Loucy (cell line): ENCODE measurements at regions not wholly inside any gene's neighbourhood (a gene's known extent, or its start where the extent isn't known, plus 50 kb on each side); places are given as distances from the start of the nearest gene placed in this dataset.

Experiments
- H2AFZ ChIP-seq: fragments of 200-600 bp; sonication (generic); 2 replicates; pipeline ENCODE4 v1.6.0; 2016; ENCODE audit warnings: antibody characterized with exemption, mild to moderate bottlenecking, low read length, moderate library complexity
- H3F3A ChIP-seq: fragments of 200-600 bp; 2 replicates; pipeline ENCODE4 v1.6.0; 2016; ENCODE audit warnings: antibody characterized with exemption, low read depth, mild to moderate bottlenecking
- H3K27me3 ChIP-seq: fragments of 200-600 bp; sonication (generic); 2 replicates; pipeline ENCODE4 v1.6.1; 2014; ENCODE audit warnings: low read length, mild to moderate bottlenecking; ENCODE audit not compliant: insufficient read depth, poor library complexity, severe bottlenecking
- H3K36me3 ChIP-seq: fragments of 200-600 bp; sonication (generic); 2 replicates; pipeline ENCODE4 v1.6.1; 2016; ENCODE audit warnings: low read length; ENCODE audit not compliant: insufficient read depth
- H3K4me1 ChIP-seq: fragments of 200-600 bp; sonication (generic); 2 replicates; pipeline ENCODE4 v1.5.1; 2014; ENCODE audit warnings: low read length, mild to moderate bottlenecking; ENCODE audit not compliant: insufficient read depth, poor library complexity, severe bottlenecking
- H3K4me2 ChIP-seq: fragments of 200-600 bp; sonication (generic); 2 replicates; pipeline ENCODE4 v1.6.0; 2014; ENCODE audit warnings: antibody characterized with exemption, low read length, low read depth, mild to moderate bottlenecking; ENCODE audit not compliant: poor library complexity, severe bottlenecking
- H3K4me3 ChIP-seq: fragments of 200-600 bp; sonication (generic); 2 replicates; pipeline ENCODE4 v1.5.1; 2014; ENCODE audit warnings: low read length, mild to moderate bottlenecking, mixed read lengths; ENCODE audit not compliant: poor library complexity, severe bottlenecking
- H3K79me2 ChIP-seq: fragments of 200-600 bp; sonication (generic); 2 replicates; pipeline ENCODE4 v1.6.1; 2014; ENCODE audit warnings: low read length; ENCODE audit not compliant: insufficient read depth
- H3K9ac ChIP-seq: fragments of 200-600 bp; sonication (generic); 2 replicates; pipeline ENCODE4 v1.6.0; 2014; ENCODE audit warnings: mild to moderate bottlenecking, low read depth, low read length, moderate library complexity; ENCODE audit not compliant: poor library complexity, severe bottlenecking
- H3K9me2 ChIP-seq: fragments of 200-600 bp; sonication (generic); replicated peaks from 2 replicates; pipeline ENCODE4 v1.6.1; 2016; ENCODE audit warnings: low read depth, low read length, mixed read lengths
- H3K9me3 ChIP-seq: fragments of 200-600 bp; sonication (generic); 2 replicates; pipeline ENCODE4 v1.6.1; 2014; ENCODE audit warnings: mild to moderate bottlenecking, antibody characterized with exemption, low read length, low read depth; ENCODE audit not compliant: insufficient read depth
- H4K20me1 ChIP-seq: fragments of 200-600 bp; sonication (generic); 2 replicates; pipeline ENCODE4 v1.6.0; 2014; ENCODE audit warnings: antibody characterized with exemption, low read length, mild to moderate bottlenecking; ENCODE audit not compliant: insufficient read depth, poor library complexity, severe bottlenecking
- EZH2phosphoT487 ChIP-seq: fragments of 200-600 bp; IDR thresholded peaks from 2 replicates; pipeline ENCODE4 v1.6.1; 2018; ENCODE audit warnings: antibody characterized with exemption, mild to moderate bottlenecking, moderate library complexity, borderline replicate concordance
- TF ChIP-seq, protein P1 (sequence below): fragments of 200-600 bp; sonication (generic); conservative IDR thresholded peaks from 2 replicates; pipeline ENCODE4 v1.5.1; 2014; ENCODE audit warnings: mild to moderate bottlenecking, antibody characterized with exemption, low read length

DNA sequence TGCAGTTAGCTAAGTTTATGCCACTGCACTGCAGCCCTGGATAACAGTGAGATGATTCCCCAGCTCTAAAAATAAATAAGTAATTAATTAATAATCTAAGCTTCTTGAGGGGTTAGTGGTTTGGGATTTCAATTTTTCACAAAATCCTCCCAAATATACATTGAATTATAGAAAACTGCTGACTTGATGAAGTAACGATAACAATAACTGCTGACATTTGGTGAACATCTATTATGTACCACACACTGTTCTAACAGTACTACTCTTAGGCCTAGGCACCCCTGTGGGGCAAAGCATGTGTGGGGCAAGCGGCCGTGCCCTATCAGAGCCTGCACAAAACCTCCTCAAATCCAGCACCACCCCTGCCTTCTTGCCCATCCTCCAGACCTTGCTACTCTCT is 245.8 kb upstream of the EPHA4 start:
- no peaks in the 10 kb centered on the region for H3K27me3 ChIP-seq
- no peaks in the 10 kb centered on the region for H3K9me2 ChIP-seq
- H3F3A ChIP-seq = no peaks in the 10 kb centered on the region
- H3K79me2 ChIP-seq = no peaks in the 10 kb centered on the region
- H3K36me3 ChIP-seq = no peaks in the 10 kb centered on the region
- no peak overlapping the region for H3K4me3 ChIP-seq
- no peak overlapping the region for H2AFZ ChIP-seq
- H3K9ac ChIP-seq = no peak overlapping the region
- TF ChIP-seq, protein P1, sequence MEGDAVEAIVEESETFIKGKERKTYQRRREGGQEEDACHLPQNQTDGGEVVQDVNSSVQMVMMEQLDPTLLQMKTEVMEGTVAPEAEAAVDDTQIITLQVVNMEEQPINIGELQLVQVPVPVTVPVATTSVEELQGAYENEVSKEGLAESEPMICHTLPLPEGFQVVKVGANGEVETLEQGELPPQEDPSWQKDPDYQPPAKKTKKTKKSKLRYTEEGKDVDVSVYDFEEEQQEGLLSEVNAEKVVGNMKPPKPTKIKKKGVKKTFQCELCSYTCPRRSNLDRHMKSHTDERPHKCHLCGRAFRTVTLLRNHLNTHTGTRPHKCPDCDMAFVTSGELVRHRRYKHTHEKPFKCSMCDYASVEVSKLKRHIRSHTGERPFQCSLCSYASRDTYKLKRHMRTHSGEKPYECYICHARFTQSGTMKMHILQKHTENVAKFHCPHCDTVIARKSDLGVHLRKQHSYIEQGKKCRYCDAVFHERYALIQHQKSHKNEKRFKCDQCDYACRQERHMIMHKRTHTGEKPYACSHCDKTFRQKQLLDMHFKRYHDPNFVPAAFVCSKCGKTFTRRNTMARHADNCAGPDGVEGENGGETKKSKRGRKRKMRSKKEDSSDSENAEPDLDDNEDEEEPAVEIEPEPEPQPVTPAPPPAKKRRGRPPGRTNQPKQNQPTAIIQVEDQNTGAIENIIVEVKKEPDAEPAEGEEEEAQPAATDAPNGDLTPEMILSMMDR = no peak
- TF ChIP-seq EZH2phosphoT487 = no peak
- H3K4me1 ChIP-seq = no peaks in the 10 kb centered on the region
- peaks cover 7% of the 10 kb centered on the region for H3K9me3 ChIP-seq
- H3K4me2 ChIP-seq = no peak overlapping the region
- H4K20me1 ChIP-seq = no peaks in the 10 kb centered on the region

DNA sequence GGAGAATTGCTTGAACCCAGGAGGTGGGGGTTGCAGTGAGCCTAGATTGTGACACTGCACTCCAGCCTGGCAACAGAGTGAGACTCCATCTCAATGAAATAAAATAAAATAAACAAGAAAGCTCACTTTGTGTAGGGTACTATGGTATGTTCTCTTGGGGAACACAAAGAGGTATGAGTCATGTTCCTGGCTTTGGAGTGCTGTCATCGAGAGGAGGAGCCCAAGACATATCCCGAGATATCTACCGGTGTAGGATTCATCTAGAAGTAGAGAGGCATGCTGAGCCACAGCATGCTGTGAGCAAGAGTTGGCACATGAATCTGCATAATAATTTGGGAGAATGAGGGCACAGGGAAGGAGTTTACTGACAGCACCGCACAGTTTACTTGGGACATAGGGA is 244.9 kb upstream of the EPHA4 start:
- no peaks in the 10 kb centered on the region for H3K9me2 ChIP-seq
- peaks cover 7% of the 10 kb centered on the region for H3K9me3 ChIP-seq
- TF ChIP-seq, protein P1 = no peak
- no peak for TF ChIP-seq EZH2phosphoT487
- H3K4me3 ChIP-seq = no peak overlapping the region
- no peak overlapping the region for H3K4me2 ChIP-seq
- no peaks in the 10 kb centered on the region for H3K79me2 ChIP-seq
- H3F3A ChIP-seq = no peaks in the 10 kb centered on the region
- no peaks in the 10 kb centered on the region for H3K4me1 ChIP-seq
- H3K27me3 ChIP-seq = no peaks in the 10 kb centered on the region
- H4K20me1 ChIP-seq = no peaks in the 10 kb centered on the region
- no peak overlapping the region for H2AFZ ChIP-seq
- H3K9ac ChIP-seq = no peak overlapping the region
- no peaks in the 10 kb centered on the region for H3K36me3 ChIP-seq

DNA sequence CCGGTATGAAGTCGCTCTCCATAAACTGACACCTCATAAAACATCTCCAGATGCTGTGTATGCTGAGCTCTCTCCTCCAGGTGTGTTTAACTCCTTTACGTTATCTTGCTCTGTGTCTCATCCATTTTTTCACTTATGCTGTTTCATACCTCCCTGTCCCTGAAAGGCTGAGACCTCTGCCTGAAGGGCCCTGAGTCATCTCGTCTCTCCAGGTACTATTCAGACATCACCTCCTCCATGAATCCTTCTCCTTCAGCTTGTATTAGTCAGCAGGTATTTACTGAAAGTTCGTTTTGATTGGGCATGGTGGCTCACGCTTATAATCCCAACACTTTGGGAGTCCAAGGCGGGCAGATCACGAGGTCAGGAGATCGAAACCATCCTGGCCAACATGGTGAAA is 244.5 kb upstream of the EPHA4 start:
- no peak overlapping the region for H2AFZ ChIP-seq
- H3K79me2 ChIP-seq = no peaks in the 10 kb centered on the region
- no peak overlapping the region for H3K4me3 ChIP-seq
- peaks cover 7% of the 10 kb centered on the region for H3K9me3 ChIP-seq
- H3K4me1 ChIP-seq = no peaks in the 10 kb centered on the region
- no peaks in the 10 kb centered on the region for H3F3A ChIP-seq
- TF ChIP-seq EZH2phosphoT487 = no peak
- TF ChIP-seq, protein P1 = no peak
- H3K9ac ChIP-seq = no peak overlapping the region
- no peaks in the 10 kb centered on the region for H3K27me3 ChIP-seq
- H4K20me1 ChIP-seq = no peaks in the 10 kb centered on the region
- no peak overlapping the region for H3K4me2 ChIP-seq
- no peaks in the 10 kb centered on the region for H3K9me2 ChIP-seq
- H3K36me3 ChIP-seq = no peaks in the 10 kb centered on the region
